ENCODE measurements at regions not wholly inside any gene's neighbourhood (a gene's known extent, or its start where the extent isn't known, plus 50 kb on each side); places are given as distances from the start of the nearest gene placed in this dataset.

GRCh38 chr16:86379505-86379846, 130.9 kb upstream of the FOXF1 start:
- ChIA-PET CTCF (no interaction called here), POLR2A (no interaction called here)
- H3K9me3 ChIP-seq (ENCODE audit: control insufficient read depth, insufficient read depth, low read depth, low read length) = no peaks in the 10 kb centered on the region
- ATAC-seq (no peak), DNase-seq (ENCODE audit: low read depth, low spot score) (no peak)
- no peaks in the 10 kb centered on the region for H3K27me3 ChIP-seq (ENCODE audit: control insufficient read depth, insufficient read depth, low read length)
- no peak for TF ChIP-seq SIN3A (IDR thresholded peaks at IDR 0.05; ENCODE audit: borderline replicate concordance, insufficient read depth, low read depth, low read length)
- TF ChIP-seq, protein P1, sequence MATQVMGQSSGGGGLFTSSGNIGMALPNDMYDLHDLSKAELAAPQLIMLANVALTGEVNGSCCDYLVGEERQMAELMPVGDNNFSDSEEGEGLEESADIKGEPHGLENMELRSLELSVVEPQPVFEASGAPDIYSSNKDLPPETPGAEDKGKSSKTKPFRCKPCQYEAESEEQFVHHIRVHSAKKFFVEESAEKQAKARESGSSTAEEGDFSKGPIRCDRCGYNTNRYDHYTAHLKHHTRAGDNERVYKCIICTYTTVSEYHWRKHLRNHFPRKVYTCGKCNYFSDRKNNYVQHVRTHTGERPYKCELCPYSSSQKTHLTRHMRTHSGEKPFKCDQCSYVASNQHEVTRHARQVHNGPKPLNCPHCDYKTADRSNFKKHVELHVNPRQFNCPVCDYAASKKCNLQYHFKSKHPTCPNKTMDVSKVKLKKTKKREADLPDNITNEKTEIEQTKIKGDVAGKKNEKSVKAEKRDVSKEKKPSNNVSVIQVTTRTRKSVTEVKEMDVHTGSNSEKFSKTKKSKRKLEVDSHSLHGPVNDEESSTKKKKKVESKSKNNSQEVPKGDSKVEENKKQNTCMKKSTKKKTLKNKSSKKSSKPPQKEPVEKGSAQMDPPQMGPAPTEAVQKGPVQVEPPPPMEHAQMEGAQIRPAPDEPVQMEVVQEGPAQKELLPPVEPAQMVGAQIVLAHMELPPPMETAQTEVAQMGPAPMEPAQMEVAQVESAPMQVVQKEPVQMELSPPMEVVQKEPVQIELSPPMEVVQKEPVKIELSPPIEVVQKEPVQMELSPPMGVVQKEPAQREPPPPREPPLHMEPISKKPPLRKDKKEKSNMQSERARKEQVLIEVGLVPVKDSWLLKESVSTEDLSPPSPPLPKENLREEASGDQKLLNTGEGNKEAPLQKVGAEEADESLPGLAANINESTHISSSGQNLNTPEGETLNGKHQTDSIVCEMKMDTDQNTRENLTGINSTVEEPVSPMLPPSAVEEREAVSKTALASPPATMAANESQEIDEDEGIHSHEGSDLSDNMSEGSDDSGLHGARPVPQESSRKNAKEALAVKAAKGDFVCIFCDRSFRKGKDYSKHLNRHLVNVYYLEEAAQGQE (IDR thresholded peaks at IDR 0.05; ENCODE audit: insufficient read depth in 1 of 2, low read depth in 2 of 2, low read length in 1 of 2) = no peak
- BruUV-seq (replicated peaks) = no TSS peak
- no peaks in the 10 kb centered on the region for H3K4me1 ChIP-seq (ENCODE audit: control insufficient read depth, insufficient read depth, low read length)
- in situ Hi-C loops (cut with HindIII; ENCODE audit: low pct_unique_long_range_greater_than_20kb, low sequenced_read_pairs) (no loop called here), intact Hi-C loops (cut with micrococcal nuclease; ENCODE audit: unreplicated experiment) (no loop called here)
- no peak overlapping the region for H3K4me3 ChIP-seq (ENCODE audit: low read depth in 2 of 2, low read length in 2 of 2)
- no peak overlapping the region for H3K27ac ChIP-seq (ENCODE audit: low read length)
- no peaks in the 10 kb centered on the region for H3K36me3 ChIP-seq (ENCODE audit: control insufficient read depth, insufficient read depth, low read length)

DNA sequence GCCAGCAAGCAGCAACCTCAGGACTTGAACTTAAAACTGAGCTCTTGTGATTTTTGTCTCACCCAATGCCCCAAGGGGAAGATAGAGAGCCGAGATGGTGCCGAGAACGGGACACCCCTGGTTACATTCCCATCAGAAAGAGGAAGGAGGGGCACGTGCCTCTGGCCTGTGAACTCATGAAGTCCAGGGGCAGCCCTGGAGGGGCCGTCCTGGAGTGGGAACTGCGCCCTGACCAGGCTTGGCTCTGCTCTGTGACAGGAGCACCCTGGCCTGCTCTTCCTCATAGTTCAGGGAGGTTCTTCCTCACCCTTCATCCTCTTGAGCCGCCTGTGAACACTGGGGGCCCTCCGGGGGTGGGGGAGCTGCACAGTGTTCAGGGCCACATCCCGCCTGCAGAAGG, 130.3 kb upstream of the FOXF1 start:
- in situ Hi-C loops (cut with HindIII; ENCODE audit: low pct_unique_long_range_greater_than_20kb, low sequenced_read_pairs) = no loop called here
- Histone ChIP-seq H3K27me3 (ENCODE audit: control insufficient read depth, insufficient read depth, low read length) (no peaks in the 10 kb centered on the region), H3K9me3 (ENCODE audit: control insufficient read depth, insufficient read depth, low read depth, low read length) (no peaks in the 10 kb centered on the region), H3K4me1 (ENCODE audit: control insufficient read depth, insufficient read depth, low read length) (no peaks in the 10 kb centered on the region), H3K27ac (ENCODE audit: low read length) (no peak overlapping the region), H3K4me3 (ENCODE audit: low read depth in 2 of 2, low read length in 2 of 2) (no peak overlapping the region), H3K36me3 (ENCODE audit: control insufficient read depth, insufficient read depth, low read length) (no peaks in the 10 kb centered on the region)
- TF ChIP-seq POLR2AphosphoS5 (IDR thresholded peaks at IDR 0.05; ENCODE audit: low read depth, low read length) = no peak
- no peak for TF ChIP-seq TCF7L2 (IDR thresholded peaks at IDR 0.05; ENCODE audit: low read depth, low read length)
- TF ChIP-seq, protein P1 (IDR thresholded peaks at IDR 0.05; ENCODE audit: insufficient read depth in 1 of 2, low read depth in 2 of 2, low read length in 1 of 2) = no peak
- no peak for TF ChIP-seq SIN3A (IDR thresholded peaks at IDR 0.05; ENCODE audit: borderline replicate concordance, insufficient read depth, low read depth, low read length)
- no TSS peak for BruUV-seq (replicated peaks)
- intact Hi-C loops (cut with micrococcal nuclease; ENCODE audit: unreplicated experiment) = no loop called here
- ChIA-PET POLR2A (no interaction called here), CTCF (no interaction called here)
- ATAC-seq = no peak
- DNase-seq (ENCODE audit: low read depth, low spot score) = no peak

- TF ChIP-seq SIN3A (IDR thresholded peaks at IDR 0.05; ENCODE audit: borderline replicate concordance, insufficient read depth, low read depth, low read length) = no peak
- TF ChIP-seq, protein P1 (IDR thresholded peaks at IDR 0.05; ENCODE audit: insufficient read depth in 1 of 2, low read depth in 2 of 2, low read length in 1 of 2) = no peak
- no peak for TF ChIP-seq TCF7L2 (IDR thresholded peaks at IDR 0.05; ENCODE audit: low read depth, low read length)
- no peak for TF ChIP-seq POLR2AphosphoS5 (IDR thresholded peaks at IDR 0.05; ENCODE audit: low read depth, low read length)
- no peak for TF ChIP-seq CTCF (IDR thresholded peaks at IDR 0.05)
- Histone ChIP-seq H3K27me3 (ENCODE audit: control insufficient read depth, insufficient read depth, low read length) (no peaks in the 10 kb centered on the region), H3K4me3 (ENCODE audit: low read depth in 2 of 2, low read length in 2 of 2) (no peak overlapping the region), H3K4me1 (ENCODE audit: control insufficient read depth, insufficient read depth, low read length) (no peaks in the 10 kb centered on the region), H3K9me3 (ENCODE audit: control insufficient read depth, insufficient read depth, low read depth, low read length) (no peaks in the 10 kb centered on the region), H3K27ac (ENCODE audit: low read length) (no peak overlapping the region), H3K36me3 (ENCODE audit: control insufficient read depth, insufficient read depth, low read length) (no peaks in the 10 kb centered on the region)
- POLR2A ChIA-PET = no interaction called here
- ATAC-seq = no peak
- no peak for DNase-seq (ENCODE audit: low read depth, low spot score)
- no TSS peak for BruUV-seq (replicated peaks)
- intact Hi-C loops (cut with micrococcal nuclease; ENCODE audit: unreplicated experiment) (no loop called here), in situ Hi-C loops (cut with HindIII; ENCODE audit: low pct_unique_long_range_greater_than_20kb, low sequenced_read_pairs) (no loop called here)
- CTCF ChIA-PET = no interaction called here
Measured at GRCh38 chr16:86381491-86381890, 128.8 kb upstream of the FOXF1 start.

Measured in Panc1 (cell line).